Colonic mucosa (tissue), 4 donors: ENCODE measurements at regions not wholly inside any gene's neighbourhood (a gene's known extent, or its start where the extent isn't known, plus 50 kb on each side); places are given as distances from the start of the nearest gene placed in this dataset.

ENCODE experiments used
- DNase-seq: peaks from one replicate; pipeline ENCODE4 v3.0.0-alpha.2; 2020
- H3K27ac ChIP-seq: fragments of 200-600 bp; one replicate; pipeline ENCODE4 v1.8.0; 2021
- H3K27me3 ChIP-seq: fragments of 200-600 bp; one replicate; pipeline ENCODE4 v1.8.0; 2021
- H3K36me3 ChIP-seq: fragments of 200-600 bp; one replicate; pipeline ENCODE4 v1.8.0; 2021
- H3K4me1 ChIP-seq: fragments of 200-600 bp; one replicate; pipeline ENCODE4 v1.8.0; 2021; ENCODE audit warnings: mild to moderate bottlenecking
- H3K4me3 ChIP-seq: fragments of 200-600 bp; one replicate; pipeline ENCODE4 v1.8.0; 2021
- H3K9ac ChIP-seq, 2 donors: one replicate each; pipeline ENCODE4 v1.7.0; 2013; ENCODE audit warnings: control low read depth in 2 of 2, low read depth in 2 of 2, low read length in 2 of 2
- H3K9me3 ChIP-seq: fragments of 200-600 bp; one replicate; pipeline ENCODE4 v1.8.0; 2021
- CTCF ChIP-seq: fragments of 200-600 bp; IDR thresholded peaks from one replicate; pipeline ENCODE4 v1.8.0; 2022; ENCODE audit warnings: antibody characterized with exemption, mild to moderate bottlenecking
- intact Hi-C: fragments of 100-400 bp; cut with DNase I; formaldehyde crosslinking; loops from one replicate; pipeline ENCODE4 v1.14.1; 2022
- donor health status: healthy.
- donor health status: DM: no; HTN: no; CAD: no.
- donor health status: DM: no; HTN: no; CAD: no.

- no peaks in the 10 kb centered on the region for H3K9me3 ChIP-seq
- H3K9ac ChIP-seq: no peak overlapping the region
- no peak for DNase-seq
- TF ChIP-seq CTCF: no peak
- H3K27ac ChIP-seq: no peak overlapping the region
- no peak overlapping the region for H3K4me3 ChIP-seq
- intact Hi-C loops: no loop called here
- no peaks in the 10 kb centered on the region for H3K4me1 ChIP-seq
- H3K36me3 ChIP-seq: no peaks in the 10 kb centered on the region
- H3K27me3 ChIP-seq: no peaks in the 10 kb centered on the region
Observed at GRCh38 chr10:2469802-2470201, 597.5 kb upstream of the PFKP start.

GRCh38 chr10:2464483-2464882, 602.9 kb upstream of the PFKP start:
- Histone ChIP-seq H3K9ac (no peak overlapping the region), H3K4me1 (no peaks in the 10 kb centered on the region), H3K4me3 (no peak overlapping the region), H3K9me3 (no peaks in the 10 kb centered on the region), H3K27me3 (no peaks in the 10 kb centered on the region), H3K27ac (no peak overlapping the region), H3K36me3 (no peaks in the 10 kb centered on the region)
- intact Hi-C loops: no loop called here
- DNase-seq: no peak
- no peak for TF ChIP-seq CTCF

GRCh38 chr10:2463316-2463715, 604.0 kb upstream of the PFKP start:
- no peaks in the 10 kb centered on the region for H3K9me3 ChIP-seq
- H3K27me3 ChIP-seq: no peaks in the 10 kb centered on the region
- no peak for TF ChIP-seq CTCF
- no peak overlapping the region for H3K9ac ChIP-seq
- intact Hi-C loops: no loop called here
- no peaks in the 10 kb centered on the region for H3K36me3 ChIP-seq
- no peak for DNase-seq
- H3K4me3 ChIP-seq: no peak overlapping the region
- no peak overlapping the region for H3K27ac ChIP-seq
- no peaks in the 10 kb centered on the region for H3K4me1 ChIP-seq

- intact Hi-C loops: no loop called here
- H3K27me3 ChIP-seq: no peaks in the 10 kb centered on the region
- no peak for TF ChIP-seq CTCF
- no peak overlapping the region for H3K27ac ChIP-seq
- no peaks in the 10 kb centered on the region for H3K4me1 ChIP-seq
- H3K36me3 ChIP-seq: no peaks in the 10 kb centered on the region
- H3K4me3 ChIP-seq: no peak overlapping the region
- H3K9ac ChIP-seq: no peak overlapping the region
- H3K9me3 ChIP-seq: no peaks in the 10 kb centered on the region
- DNase-seq: no peak
Observed at GRCh38 chr10:2462581-2462980, 604.8 kb upstream of the PFKP start.

- H3K4me3 ChIP-seq: no peak overlapping the region
- DNase-seq: no peak
- H3K36me3 ChIP-seq: no peaks in the 10 kb centered on the region
- H3K27ac ChIP-seq: no peak overlapping the region
- no peaks in the 10 kb centered on the region for H3K9me3 ChIP-seq
- intact Hi-C loops: no loop called here
- no peaks in the 10 kb centered on the region for H3K4me1 ChIP-seq
- no peaks in the 10 kb centered on the region for H3K27me3 ChIP-seq
- H3K9ac ChIP-seq: no peak overlapping the region
- TF ChIP-seq CTCF: no peak
Observed at GRCh38 chr10:2460812-2461211, 606.5 kb upstream of the PFKP start.

GRCh38 chr10:2459713-2460112, 607.6 kb upstream of the PFKP start:
- TF ChIP-seq CTCF: no peak
- peaks cover 5% of the 10 kb centered on the region for H3K9me3 ChIP-seq
- intact Hi-C loops: no loop called here
- no peak for DNase-seq
- no peak overlapping the region for H3K9ac ChIP-seq
- H3K36me3 ChIP-seq: no peaks in the 10 kb centered on the region
- H3K27me3 ChIP-seq: no peaks in the 10 kb centered on the region
- no peaks in the 10 kb centered on the region for H3K4me1 ChIP-seq
- no peak overlapping the region for H3K27ac ChIP-seq
- no peak overlapping the region for H3K4me3 ChIP-seq
